Right lobe of liver (tissue), 6 donors: ENCODE measurements at regions not wholly inside any gene's neighbourhood (a gene's known extent, or its start where the extent isn't known, plus 50 kb on each side); places are given as distances from the start of the nearest gene placed in this dataset.

Experiments used
- ATAC-seq, 4 donors: fragments of 200-7000 bp; cut with Tn5 transposase; one replicate each; pipeline ENCODE4 v1.9.1; 2020; ENCODE audit warnings: mild to moderate bottlenecking in 4 of 4, moderate library complexity in 4 of 4
- DNase-seq, 3 donors: peaks; one replicate each; pipeline ENCODE4 v3.0.0-alpha.2; 2020
- H3K27ac ChIP-seq, 3 donors: fragments of 200-600 bp; one replicate each; pipeline ENCODE4 v1.8.0; 2022
- H3K27me3 ChIP-seq, 2 donors: fragments of 200-600 bp; one replicate each; pipeline ENCODE4 v1.8.0; 2022
- H3K36me3 ChIP-seq, 4 donors: fragments of 200-600 bp; sonication (generic) in 1 of 4; one replicate each; pipeline versions ENCODE4 v1.5.1 to v1.8.0; 2017 to 2022; ENCODE audit warnings: control low read depth in 1 of 4
- H3K4me1 ChIP-seq, 4 donors: fragments of 200-600 bp; sonication (generic) in 1 of 4; one replicate each; pipeline versions ENCODE4 v1.5.1 to v1.8.0; 2017 to 2022; ENCODE audit warnings: control low read depth in 1 of 4
- H3K4me3 ChIP-seq, 3 donors: fragments of 200-600 bp; one replicate each; pipeline ENCODE4 v1.8.0; 2022
- H3K9me3 ChIP-seq, 4 donors: fragments of 200-600 bp; sonication (generic) in 1 of 4; one replicate each; pipeline versions ENCODE4 v1.5.1 to v1.8.0; 2017 to 2022; ENCODE audit warnings: control low read depth in 1 of 4
- CTCF ChIP-seq, 4 donors: fragments of 200-600 bp in 3 of 4; fragments of 450-650 bp in 1 of 4; IDR thresholded peaks; one replicate each; pipeline versions ENCODE4 v1.5.1 to v1.8.0; 2016 to 2022; ENCODE audit warnings: antibody characterized with exemption in 4 of 4, mild to moderate bottlenecking in 2 of 4
- POLR2A ChIP-seq: fragments of 450-650 bp; IDR thresholded peaks from one replicate; pipeline ENCODE4 v1.6.1; 2017; ENCODE audit warnings: antibody characterized with exemption, mild to moderate bottlenecking
- WGBS: methylation state at CpG from one replicate; pipeline ENCODE4 v1.1.6; 2018; ENCODE audit warnings: low coverage, low lambda C conversion rate; ENCODE audit not compliant: insufficient coverage; ENCODE audit errors: missing lambda C conversion rate; 5-methylcytosine and 5-hydroxymethylcytosine counted together
- intact Hi-C, 2 donors: fragments of 100-400 bp; cut with DNase I; formaldehyde crosslinking; loops; one replicate each; pipeline versions ENCODE4 v1.11.2 to v1.14.1; 2022
- donor health status: DM: no; HTN: yes; CAD: no.
- donor health status: DM: no; HTN: no; CAD: no.
- donor health status: DM: no; HTN: no; CAD: no.
- donor health status: DM: no; HTN: yes; CAD: no.
- donor health status: DM: no; HTN: yes; CAD: no.

DNA sequence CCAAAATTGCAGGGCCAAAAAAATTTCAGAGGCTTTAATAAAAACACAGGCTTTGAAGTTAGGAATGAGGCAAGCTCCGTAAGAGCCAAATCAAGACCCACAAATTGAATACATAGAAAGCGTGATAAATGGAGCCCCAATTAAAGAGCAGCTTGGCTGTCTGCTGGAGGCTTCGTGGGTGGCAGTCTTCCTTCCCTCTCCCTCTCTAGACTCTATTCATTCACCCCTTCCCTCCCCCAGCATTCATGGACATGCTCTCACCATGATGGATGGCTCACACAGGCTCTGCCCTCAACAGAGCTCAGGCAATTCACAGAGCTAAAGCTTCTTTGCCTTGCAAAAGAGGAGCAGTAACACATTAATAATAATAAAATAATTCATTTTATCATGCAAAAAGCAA lies 214.1 kb downstream of the HERPUD2 start:
- ATAC-seq = no peak
- Histone ChIP-seq H3K27ac (no peak overlapping the region), H3K27me3 (no peaks in the 10 kb centered on the region), H3K4me3 (no peak overlapping the region), H3K36me3 (no peaks in the 10 kb centered on the region), H3K9me3 (no peaks in the 10 kb centered on the region), H3K4me1 (no peaks in the 10 kb centered on the region)
- intact Hi-C loops = no loop called here
- DNase-seq = no peak
- TF ChIP-seq CTCF (IDR thresholded peaks at IDR 0.05) (no peak), POLR2A (no peak)
- 72% methylated on average over 3 of the region's 3 CpGs for WGBS

GRCh38 chr7:35477609-35478008 lies 217.3 kb downstream of the HERPUD2 start:
- ATAC-seq = no peak
- H3K9me3 ChIP-seq = no peaks in the 10 kb centered on the region

GRCh38 chr7:35474100-35474499 lies 220.2 kb upstream of the TBX20 start:
- DNase-seq = no peak
- Histone ChIP-seq H3K36me3 (no peaks in the 10 kb centered on the region), H3K27ac (no peak overlapping the region), H3K4me3 (no peak overlapping the region), H3K27me3 (no peaks in the 10 kb centered on the region), H3K4me1 (no peaks in the 10 kb centered on the region), H3K9me3 (no peaks in the 10 kb centered on the region)
- 100% methylated on average over 1 of the region's 1 CpG for WGBS
- intact Hi-C loops = no loop called here
- TF ChIP-seq POLR2A (no peak), CTCF (IDR thresholded peaks at IDR 0.05) (no peak)
- no peak for ATAC-seq

More at GRCh38 chr7:35477609-35478008, 217.3 kb downstream of the HERPUD2 start:
- no peaks in the 10 kb centered on the region for H3K36me3 ChIP-seq
- H3K4me1 ChIP-seq = no peaks in the 10 kb centered on the region
- no peak overlapping the region for H3K27ac ChIP-seq
- no peak for DNase-seq
- intact Hi-C loops = no loop called here
- H3K27me3 ChIP-seq = no peaks in the 10 kb centered on the region
- 59% methylated on average over 6 of the region's 6 CpGs for WGBS
- no peak overlapping the region for H3K4me3 ChIP-seq
- TF ChIP-seq POLR2A (no peak), CTCF (IDR thresholded peaks at IDR 0.05) (no peak)

DNA sequence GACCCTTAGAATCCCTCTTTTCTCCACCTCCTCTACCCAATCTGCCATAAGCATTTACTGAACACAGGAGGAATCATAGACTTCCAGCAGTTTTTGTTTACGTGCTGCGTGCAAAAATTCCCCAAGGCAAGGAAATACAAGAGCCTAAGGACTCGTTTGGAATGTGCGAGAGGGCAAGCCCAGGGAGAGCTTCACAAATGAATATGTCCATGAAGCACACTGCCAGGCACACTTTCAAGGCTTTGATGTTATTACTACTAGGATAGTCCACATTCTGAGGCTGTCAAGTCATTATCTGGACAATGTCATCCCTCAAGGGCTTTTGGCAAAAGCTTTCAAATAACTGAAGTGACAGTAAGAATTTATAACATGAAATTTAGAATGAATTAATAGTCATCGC lies 214.7 kb upstream of the TBX20 start:
- Histone ChIP-seq H3K9me3 (no peaks in the 10 kb centered on the region), H3K4me1 (no peaks in the 10 kb centered on the region)

More for the DNA sequence above, 214.7 kb upstream of the TBX20 start:
- no peak overlapping the region for H3K4me3 ChIP-seq
- ATAC-seq (no peak), DNase-seq (no peak)
- 70% methylated on average over 5 of the region's 5 CpGs for WGBS
- TF ChIP-seq CTCF (IDR thresholded peaks at IDR 0.05) = no peak
- TF ChIP-seq POLR2A = no peak
- no peaks in the 10 kb centered on the region for H3K36me3 ChIP-seq
- intact Hi-C loops = no loop called here
- no peaks in the 10 kb centered on the region for H3K27me3 ChIP-seq
- H3K27ac ChIP-seq = no peak overlapping the region
